ENCODE measurements at regions not wholly inside any gene's neighbourhood (a gene's known extent, or its start where the extent isn't known, plus 50 kb on each side); places are given as distances from the start of the nearest gene placed in this dataset.

GRCh38 chr14:82520765-82521164, 987.1 kb upstream of the SEL1L start:
- Histone ChIP-seq H3K4me2 (ENCODE audit: low read length) (no peak overlapping the region), H3K9ac (no peak overlapping the region), H3K9me3 (ENCODE audit: control insufficient read depth, low read length) (peaks cover 6% of the 10 kb centered on the region), H3K27ac (no peak overlapping the region), H3K36me3 (ENCODE audit: control insufficient read depth, insufficient read depth, low read length) (no peaks in the 10 kb centered on the region), H2AFZ (no peak overlapping the region), H3K4me3 (ENCODE audit: low read depth, low read length) (no peak overlapping the region), H3K79me2 (no peaks in the 10 kb centered on the region), H3K27me3 (ENCODE audit: control insufficient read depth, insufficient read depth, low read length) (no peaks in the 10 kb centered on the region), H3K4me1 (no peaks in the 10 kb centered on the region)
- TF ChIP-seq CTCF (IDR thresholded peaks at IDR 0.05), result no peak

GRCh38 chr14:82521191-82521590, 987.5 kb upstream of the SEL1L start:
- Histone ChIP-seq H3K79me2 (no peaks in the 10 kb centered on the region), H3K4me1 (no peaks in the 10 kb centered on the region), H3K27me3 (ENCODE audit: control insufficient read depth, insufficient read depth, low read length) (no peaks in the 10 kb centered on the region), H3K27ac (no peak overlapping the region), H2AFZ (no peak overlapping the region), H3K36me3 (ENCODE audit: control insufficient read depth, insufficient read depth, low read length) (no peaks in the 10 kb centered on the region), H3K9ac (no peak overlapping the region), H3K4me3 (ENCODE audit: low read depth, low read length) (no peak overlapping the region), H3K9me3 (ENCODE audit: control insufficient read depth, low read length) (peaks cover 6% of the 10 kb centered on the region), H3K4me2 (ENCODE audit: low read length) (no peak overlapping the region)
- TF ChIP-seq CTCF (IDR thresholded peaks at IDR 0.05), result no peak

GRCh38 chr14:82528016-82528415, 994.4 kb upstream of the SEL1L start:
- Histone ChIP-seq H3K9me3 (ENCODE audit: control insufficient read depth, low read length) (no peaks in the 10 kb centered on the region), H2AFZ (no peak overlapping the region), H3K79me2 (no peaks in the 10 kb centered on the region), H3K27me3 (ENCODE audit: control insufficient read depth, insufficient read depth, low read length) (no peaks in the 10 kb centered on the region), H3K4me3 (ENCODE audit: low read depth, low read length) (no peak overlapping the region), H3K36me3 (ENCODE audit: control insufficient read depth, insufficient read depth, low read length) (no peaks in the 10 kb centered on the region), H3K9ac (no peak overlapping the region), H3K4me2 (ENCODE audit: low read length) (no peak overlapping the region), H3K27ac (no peak overlapping the region), H3K4me1 (no peaks in the 10 kb centered on the region)
- no peak for TF ChIP-seq CTCF (IDR thresholded peaks at IDR 0.05)

- Histone ChIP-seq H3K4me2 (ENCODE audit: low read length) (no peak overlapping the region), H2AFZ (no peak overlapping the region), H3K27me3 (ENCODE audit: control insufficient read depth, insufficient read depth, low read length) (no peaks in the 10 kb centered on the region), H3K79me2 (no peaks in the 10 kb centered on the region), H3K9me3 (ENCODE audit: control insufficient read depth, low read length) (no peaks in the 10 kb centered on the region), H3K36me3 (ENCODE audit: control insufficient read depth, insufficient read depth, low read length) (no peaks in the 10 kb centered on the region), H3K27ac (no peak overlapping the region), H3K9ac (no peak overlapping the region), H3K4me1 (no peaks in the 10 kb centered on the region), H3K4me3 (ENCODE audit: low read depth, low read length) (no peak overlapping the region)
- TF ChIP-seq CTCF (IDR thresholded peaks at IDR 0.05), result no peak
Observed at GRCh38 chr14:82533351-82533750, 999.7 kb upstream of the SEL1L start.

- H3K4me3 ChIP-seq (ENCODE audit: low read depth, low read length), result no peak overlapping the region
- H3K27me3 ChIP-seq (ENCODE audit: control insufficient read depth, insufficient read depth, low read length), result no peaks in the 10 kb centered on the region
- H3K27ac ChIP-seq, result no peak overlapping the region
- no peak overlapping the region for H3K4me2 ChIP-seq (ENCODE audit: low read length)
- H3K79me2 ChIP-seq, result no peaks in the 10 kb centered on the region
- H3K4me1 ChIP-seq, result no peaks in the 10 kb centered on the region
- H3K36me3 ChIP-seq (ENCODE audit: control insufficient read depth, insufficient read depth, low read length), result no peaks in the 10 kb centered on the region
- TF ChIP-seq CTCF (IDR thresholded peaks at IDR 0.05), result no peak
- no peak overlapping the region for H2AFZ ChIP-seq
- no peak overlapping the region for H3K9ac ChIP-seq
- no peaks in the 10 kb centered on the region for H3K9me3 ChIP-seq (ENCODE audit: control insufficient read depth, low read length)
Observed at GRCh38 chr14:82536566-82536965, 1002.9 kb upstream of the SEL1L start.
